ENCODE measurements at regions not wholly inside any gene's neighbourhood (a gene's known extent, or its start where the extent isn't known, plus 50 kb on each side); places are given as distances from the start of the nearest gene placed in this dataset.

DNA sequence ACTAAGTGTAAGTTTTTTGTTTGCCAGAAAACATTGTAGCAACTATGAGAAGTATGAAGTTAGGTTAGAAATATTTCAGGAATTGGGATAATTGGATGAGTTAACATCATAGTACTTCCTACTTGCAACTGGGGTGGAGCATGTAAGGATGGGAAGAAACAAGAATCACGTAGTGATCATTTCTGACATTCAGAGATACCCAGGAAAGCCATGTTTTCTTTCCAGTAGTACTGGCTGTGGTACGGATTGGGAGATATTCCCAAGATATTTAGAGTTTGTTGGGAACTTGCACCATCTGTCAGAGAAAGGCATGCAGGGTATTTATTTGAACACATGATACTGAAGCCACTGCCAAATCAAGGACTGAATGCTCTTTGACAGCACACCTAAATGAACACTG is 87.6 kb upstream of the SLC4A4 start:
- H3K9me3 ChIP-seq: peaks cover 0 to 2% (median 0%) of the 10 kb centered on the region in 4 donors
- no peak for TF ChIP-seq POLR2AphosphoS5 (IDR thresholded peaks at IDR 0.05)
- no peak for TF ChIP-seq POLR2A (IDR thresholded peaks at IDR 0.05)
- TF ChIP-seq EP300 (IDR thresholded peaks at IDR 0.05): no peak
- TF ChIP-seq, protein P1, sequence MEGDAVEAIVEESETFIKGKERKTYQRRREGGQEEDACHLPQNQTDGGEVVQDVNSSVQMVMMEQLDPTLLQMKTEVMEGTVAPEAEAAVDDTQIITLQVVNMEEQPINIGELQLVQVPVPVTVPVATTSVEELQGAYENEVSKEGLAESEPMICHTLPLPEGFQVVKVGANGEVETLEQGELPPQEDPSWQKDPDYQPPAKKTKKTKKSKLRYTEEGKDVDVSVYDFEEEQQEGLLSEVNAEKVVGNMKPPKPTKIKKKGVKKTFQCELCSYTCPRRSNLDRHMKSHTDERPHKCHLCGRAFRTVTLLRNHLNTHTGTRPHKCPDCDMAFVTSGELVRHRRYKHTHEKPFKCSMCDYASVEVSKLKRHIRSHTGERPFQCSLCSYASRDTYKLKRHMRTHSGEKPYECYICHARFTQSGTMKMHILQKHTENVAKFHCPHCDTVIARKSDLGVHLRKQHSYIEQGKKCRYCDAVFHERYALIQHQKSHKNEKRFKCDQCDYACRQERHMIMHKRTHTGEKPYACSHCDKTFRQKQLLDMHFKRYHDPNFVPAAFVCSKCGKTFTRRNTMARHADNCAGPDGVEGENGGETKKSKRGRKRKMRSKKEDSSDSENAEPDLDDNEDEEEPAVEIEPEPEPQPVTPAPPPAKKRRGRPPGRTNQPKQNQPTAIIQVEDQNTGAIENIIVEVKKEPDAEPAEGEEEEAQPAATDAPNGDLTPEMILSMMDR (IDR thresholded peaks at IDR 0.05): no peak
- H3K4me1 ChIP-seq: peaks cover 0 to 6% (median 0%) of the 10 kb centered on the region in 4 donors
- no peak overlapping the region for H3K27ac ChIP-seq
- intact Hi-C loops (cut with DNase I): no loop called here
- H3K4me3 ChIP-seq: no peak overlapping the region
- H3K36me3 ChIP-seq: no peaks in the 10 kb centered on the region
- no peaks in the 10 kb centered on the region for H3K27me3 ChIP-seq
- DNase-seq: no peak
- WGBS, 2 donors: 85 to 88% methylated on average over 2 of the region's 2 CpGs

DNA sequence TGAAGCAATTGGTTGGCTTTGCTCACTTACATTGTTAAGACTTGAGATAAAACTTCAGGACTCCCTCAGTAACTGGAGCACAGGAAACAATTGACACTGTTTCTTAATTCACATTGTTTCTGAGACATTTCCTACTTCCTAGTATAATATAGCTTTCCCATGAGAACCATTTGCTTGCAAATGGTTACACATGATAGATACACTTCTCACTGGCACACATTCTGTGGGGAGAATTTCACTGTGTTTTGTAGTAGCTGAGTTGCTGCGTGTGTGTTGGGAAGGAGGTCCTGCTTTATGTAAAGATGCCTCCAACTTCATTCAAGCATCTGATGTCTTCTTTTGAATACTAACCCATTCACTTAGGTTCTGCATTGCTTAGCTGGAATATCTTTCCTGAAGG is 85.3 kb upstream of the SLC4A4 start:
- Histone ChIP-seq H3K36me3 (no peaks in the 10 kb centered on the region), H3K9me3 (peaks cover 0 to 2% (median 0%) of the 10 kb centered on the region in 4 donors), H3K4me1 (peaks cover 0 to 6% (median 0%) of the 10 kb centered on the region in 4 donors), H3K4me3 (no peak overlapping the region), H3K27ac (no peak overlapping the region), H3K27me3 (no peaks in the 10 kb centered on the region)
- DNase-seq: no peak
- intact Hi-C loops (cut with DNase I): no loop called here
- 78 to 94% methylated on average over 1 of the region's 1 CpG for WGBS, 2 donors
- no peak for TF ChIP-seq POLR2A (IDR thresholded peaks at IDR 0.05)
- TF ChIP-seq, protein P1 (IDR thresholded peaks at IDR 0.05): no peak
- no peak for TF ChIP-seq POLR2AphosphoS5 (IDR thresholded peaks at IDR 0.05)
- no peak for TF ChIP-seq EP300 (IDR thresholded peaks at IDR 0.05)

DNA sequence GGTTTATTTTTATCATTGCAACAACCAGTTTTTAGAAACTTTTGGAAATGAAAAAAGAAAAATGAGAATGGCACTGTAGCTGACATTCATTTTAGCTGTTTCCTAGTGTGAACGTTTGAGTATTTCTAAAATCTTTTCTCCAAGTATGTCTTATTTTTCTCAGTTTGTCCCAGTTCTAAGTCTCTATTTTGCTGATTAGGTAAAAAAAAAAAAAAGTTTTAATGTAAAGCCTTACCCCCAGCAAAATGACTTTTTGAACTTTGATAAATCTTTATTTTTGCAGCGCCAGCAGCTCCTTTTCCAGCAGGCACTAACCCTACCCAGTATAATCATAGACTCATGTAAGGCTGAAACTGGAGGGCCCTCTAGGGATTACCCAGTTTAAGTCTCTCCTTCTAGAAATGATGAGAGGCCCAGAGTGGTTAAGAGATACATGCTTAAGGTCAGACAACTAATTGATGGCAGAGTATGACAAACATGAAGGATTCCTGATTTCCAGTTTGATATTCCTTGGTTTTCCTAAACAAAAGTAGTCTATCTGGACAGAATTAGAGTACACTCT is 84.3 kb upstream of the SLC4A4 start:
- TF ChIP-seq POLR2A (IDR thresholded peaks at IDR 0.05): no peak
- TF ChIP-seq, protein P1 (IDR thresholded peaks at IDR 0.05): no peak
- no peak for TF ChIP-seq EP300 (IDR thresholded peaks at IDR 0.05)
- no peak for TF ChIP-seq POLR2AphosphoS5 (IDR thresholded peaks at IDR 0.05)
- no peak for DNase-seq
- no peak overlapping the region for H3K27ac ChIP-seq
- 88 to 95% methylated on average over 2 of the region's 2 CpGs for WGBS, 2 donors
- no peak overlapping the region for H3K4me3 ChIP-seq
- intact Hi-C loops (cut with DNase I): no loop called here
- peaks cover 0 to 6% (median 0%) of the 10 kb centered on the region in 4 donors for H3K4me1 ChIP-seq
- no peaks in the 10 kb centered on the region for H3K36me3 ChIP-seq
- no peaks in the 10 kb centered on the region for H3K27me3 ChIP-seq
- no peaks in the 10 kb centered on the region for H3K9me3 ChIP-seq

DNA sequence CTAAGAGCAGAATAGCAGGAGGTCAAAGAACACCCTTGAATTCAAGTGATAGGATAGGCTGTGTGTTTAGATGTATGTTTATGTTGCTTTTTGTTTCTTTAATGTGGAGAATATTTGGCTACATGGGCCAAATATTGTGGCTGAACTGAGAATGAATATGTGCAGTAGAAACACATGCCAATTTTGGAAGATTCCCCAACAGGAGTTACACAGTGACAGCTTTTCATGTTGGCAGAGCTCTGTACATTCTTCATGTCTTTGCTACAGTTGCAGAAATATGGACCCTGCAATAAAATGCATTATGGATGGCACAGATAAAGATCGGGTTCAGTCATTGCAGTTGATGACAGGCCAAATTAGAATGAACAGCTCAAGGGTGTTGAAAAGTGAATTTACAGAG is 82.8 kb upstream of the SLC4A4 start:
- H3K4me3 ChIP-seq: no peak overlapping the region
- H3K4me1 ChIP-seq: peaks cover 0 to 6% (median 0%) of the 10 kb centered on the region in 4 donors
- H3K27ac ChIP-seq: no peak overlapping the region
- no peaks in the 10 kb centered on the region for H3K27me3 ChIP-seq
- DNase-seq: no peak
- no peaks in the 10 kb centered on the region for H3K9me3 ChIP-seq
- TF ChIP-seq POLR2A (IDR thresholded peaks at IDR 0.05): no peak
- TF ChIP-seq, protein P1 (IDR thresholded peaks at IDR 0.05): no peak
- no peak for TF ChIP-seq POLR2AphosphoS5 (IDR thresholded peaks at IDR 0.05)
- TF ChIP-seq EP300 (IDR thresholded peaks at IDR 0.05): no peak
- WGBS, 2 donors: 34 to 74% methylated on average over 1 of the region's 1 CpG
- H3K36me3 ChIP-seq: no peaks in the 10 kb centered on the region
- intact Hi-C loops (cut with DNase I): no loop called here

DNA sequence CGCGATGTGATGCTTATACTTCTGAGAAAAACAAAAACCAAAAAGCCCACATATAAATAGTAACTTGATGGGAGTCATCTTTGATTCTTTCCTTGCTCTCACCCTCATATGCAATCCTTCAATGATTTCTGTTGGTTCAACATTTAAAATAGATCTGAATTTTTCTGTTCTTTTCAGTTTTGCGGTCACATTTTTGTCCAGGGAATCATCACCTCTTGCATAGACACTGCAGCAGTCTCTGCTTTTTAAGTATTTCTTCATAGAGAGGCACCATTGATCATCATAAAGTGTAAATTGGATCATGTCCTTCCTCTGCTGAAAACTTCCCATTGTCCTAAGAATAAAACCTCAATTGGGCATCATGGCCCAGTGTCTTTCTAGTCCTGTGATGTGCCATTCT is 81.1 kb upstream of the SLC4A4 start:
- no peak for DNase-seq
- 63 to 64% methylated on average over 3 of the region's 3 CpGs for WGBS, 2 donors
- Histone ChIP-seq H3K36me3 (no peaks in the 10 kb centered on the region), H3K4me1 (peaks cover 0 to 5% (median 0%) of the 10 kb centered on the region in 4 donors), H3K27me3 (no peaks in the 10 kb centered on the region), H3K9me3 (no peaks in the 10 kb centered on the region), H3K27ac (no peak overlapping the region), H3K4me3 (no peak overlapping the region)
- intact Hi-C loops (cut with DNase I): no loop called here
- TF ChIP-seq EP300 (IDR thresholded peaks at IDR 0.05) (no peak), POLR2A (IDR thresholded peaks at IDR 0.05) (no peak)
- TF ChIP-seq, protein P1 (IDR thresholded peaks at IDR 0.05): no peak
